IMR-90 (cell line): ENCODE measurements at regions not wholly inside any gene's neighbourhood (a gene's known extent, or its start where the extent isn't known, plus 50 kb on each side); places are given as distances from the start of the nearest gene placed in this dataset.

ENCODE experiments used
- BHLHE40 ChIP-seq: fragments of 150-350 bp; IDR thresholded peaks from 2 replicates; pipeline ENCODE4 v1.6.1; 2016; ENCODE audit warnings: mild to moderate bottlenecking, low read depth, low read length
- CHD1 ChIP-seq: IDR thresholded peaks from 2 replicates; pipeline ENCODE4 v1.6.1; 2012; ENCODE audit warnings: low read depth, low read length, improper control_type of control experiment
- CTCF ChIP-seq: conservative IDR thresholded peaks from 2 replicates; pipeline ENCODE4 v1.5.1; 2012; ENCODE audit warnings: mild to moderate bottlenecking, low read depth, low read length, improper control_type of control experiment
- FOS ChIP-seq: fragments of 150-350 bp; IDR thresholded peaks from 2 replicates; pipeline ENCODE4 v1.6.1; 2016; ENCODE audit warnings: low read depth, low read length
- MAFK ChIP-seq: IDR thresholded peaks from 2 replicates; pipeline ENCODE4 v1.6.1; 2012; ENCODE audit warnings: low read depth, low read length, improper control_type of control experiment
- NFE2L2 ChIP-seq: fragments of 150-350 bp; IDR thresholded peaks from 2 replicates; pipeline ENCODE4 v1.6.1; 2016; ENCODE audit warnings: low read depth, mild to moderate bottlenecking, low read length
- POLR2A ChIP-seq: IDR thresholded peaks from 2 replicates; pipeline ENCODE4 v1.6.1; 2012; ENCODE audit warnings: mild to moderate bottlenecking, low read depth, low read length
- RAD21 ChIP-seq: IDR thresholded peaks from 2 replicates; pipeline ENCODE4 v1.6.1; 2012; ENCODE audit warnings: low read length, improper control_type of control experiment
- RCOR1 ChIP-seq: IDR thresholded peaks from 2 replicates; pipeline ENCODE4 v1.6.1; 2012; ENCODE audit warnings: mild to moderate bottlenecking, low read length, improper control_type of control experiment; ENCODE audit not compliant: insufficient replicate concordance
- RFX5 ChIP-seq: IDR thresholded peaks from 2 replicates; pipeline ENCODE4 v1.8.0; 2012; ENCODE audit warnings: low read depth, mild to moderate bottlenecking, low read length, moderate library complexity
- SMC3 ChIP-seq: fragments of 150-350 bp; IDR thresholded peaks from 2 replicates; pipeline ENCODE4 v1.6.1; 2016; ENCODE audit warnings: low read depth, mild to moderate bottlenecking, antibody characterized with exemption, low read length, moderate library complexity
- USF2 ChIP-seq: fragments of 150-350 bp; IDR thresholded peaks from 2 replicates; pipeline ENCODE4 v1.6.1; 2017; ENCODE audit warnings: mild to moderate bottlenecking, antibody characterized with exemption, low read length, low read depth

GRCh38 chr11:116173506-116173905 lies 599.3 kb downstream of the BUD13 start:
- no peak for TF ChIP-seq CTCF
- no peak for TF ChIP-seq USF2
- TF ChIP-seq POLR2A: no peak
- TF ChIP-seq CHD1: no peak
- TF ChIP-seq SMC3: no peak
- TF ChIP-seq FOS: no peak
- no peak for TF ChIP-seq RCOR1
- TF ChIP-seq RFX5: no peak
- TF ChIP-seq NFE2L2: no peak
- TF ChIP-seq MAFK: no peak
- TF ChIP-seq RAD21: no peak
- no peak for TF ChIP-seq BHLHE40
